GM18909 (cell line): ENCODE measurements at regions not wholly inside any gene's neighbourhood (a gene's known extent, or its start where the extent isn't known, plus 50 kb on each side); places are given as distances from the start of the nearest gene placed in this dataset.
A peak's percentile ranks its signal among the peaks of the same experiment; 100 is the strongest.

ENCODE experiments used
- ATAC-seq: cut with Tn5 transposase; IDR thresholded peaks from one replicate; pipeline ENCODE4 v1.9.1; 2021; ENCODE audit warnings: mild to moderate bottlenecking; ENCODE audit not compliant: unreplicated experiment, poor library complexity

DNA sequence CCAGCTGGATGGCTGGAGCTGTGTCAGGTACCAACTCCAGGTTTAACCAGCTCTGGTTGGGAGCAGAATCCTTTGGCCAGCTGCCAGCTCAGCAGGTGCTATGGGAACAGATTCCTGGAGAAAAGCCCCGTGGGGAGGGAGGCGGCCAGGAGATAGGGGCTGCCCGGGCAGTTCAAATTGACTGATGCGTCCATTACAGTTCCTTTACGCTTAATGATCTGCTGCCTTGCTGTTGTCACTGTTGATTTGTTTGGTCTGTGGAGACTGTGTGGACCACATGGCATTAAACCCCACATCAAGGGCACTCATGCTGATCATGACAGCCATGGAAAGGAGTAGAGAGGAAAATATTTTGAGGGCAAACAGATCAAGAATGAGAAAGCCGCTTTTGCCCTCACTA lies 200.0 kb downstream of the TSN start:
- no peak for ATAC-seq

DNA sequence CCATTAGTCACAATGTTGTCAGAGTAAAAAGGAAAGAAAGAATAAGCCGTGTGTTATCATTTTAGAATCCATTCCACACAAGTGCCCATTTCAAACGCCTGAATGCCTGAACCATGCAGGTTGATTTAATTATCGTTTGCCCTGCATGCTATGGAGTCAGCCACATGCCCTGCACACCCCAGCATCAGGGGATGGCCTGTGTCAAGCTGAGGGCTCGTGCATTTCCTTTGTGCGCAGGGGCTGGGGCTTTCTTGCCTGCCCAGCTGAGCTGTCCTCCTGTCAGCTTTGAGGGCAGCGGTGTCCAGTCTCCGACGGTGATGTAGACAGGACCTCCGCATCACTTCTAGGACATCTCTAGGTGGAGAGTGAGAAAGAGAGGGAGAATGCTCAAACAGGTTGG lies 200.4 kb downstream of the TSN start:
- no peak for ATAC-seq

DNA sequence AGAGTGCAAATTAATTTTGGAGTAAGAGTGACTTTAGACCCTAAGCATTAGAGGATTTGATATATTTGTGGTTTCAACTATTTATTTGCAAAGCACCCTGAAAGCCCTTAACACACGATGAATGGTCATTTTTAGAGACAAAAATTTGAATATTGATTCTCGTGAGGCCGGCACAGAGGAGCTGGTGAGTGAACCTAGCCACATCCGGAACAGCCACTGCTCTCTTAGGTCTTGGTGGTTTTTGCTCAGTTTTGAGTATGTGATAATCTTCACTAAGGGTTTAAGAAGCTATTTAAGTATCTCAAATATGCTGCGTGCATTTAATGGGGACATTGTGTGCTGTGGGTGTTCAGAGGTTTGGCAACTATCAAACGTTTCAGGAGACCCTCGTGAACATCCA lies 204.8 kb downstream of the TSN start:
- ATAC-seq = peak; percentile 45

DNA sequence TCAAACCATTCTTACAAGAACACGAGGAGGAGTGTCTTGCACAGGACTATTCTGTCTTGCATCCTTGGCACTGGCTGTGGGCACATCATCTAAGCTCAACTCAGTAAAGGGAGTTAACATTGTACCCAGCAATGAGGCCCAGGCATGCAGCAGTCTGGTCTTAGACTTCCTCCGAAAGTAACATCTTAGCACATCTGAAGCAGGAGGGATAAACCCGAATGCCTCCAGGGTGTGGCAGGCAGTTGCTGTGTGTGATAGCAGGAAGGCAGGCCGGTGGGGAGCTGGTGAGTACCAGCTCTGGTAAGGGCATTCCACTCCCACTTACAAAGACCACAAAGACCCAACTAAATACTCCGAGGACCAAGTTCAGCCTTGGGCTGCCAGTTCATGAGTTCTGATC lies 206.3 kb downstream of the TSN start:
- no peak for ATAC-seq

DNA sequence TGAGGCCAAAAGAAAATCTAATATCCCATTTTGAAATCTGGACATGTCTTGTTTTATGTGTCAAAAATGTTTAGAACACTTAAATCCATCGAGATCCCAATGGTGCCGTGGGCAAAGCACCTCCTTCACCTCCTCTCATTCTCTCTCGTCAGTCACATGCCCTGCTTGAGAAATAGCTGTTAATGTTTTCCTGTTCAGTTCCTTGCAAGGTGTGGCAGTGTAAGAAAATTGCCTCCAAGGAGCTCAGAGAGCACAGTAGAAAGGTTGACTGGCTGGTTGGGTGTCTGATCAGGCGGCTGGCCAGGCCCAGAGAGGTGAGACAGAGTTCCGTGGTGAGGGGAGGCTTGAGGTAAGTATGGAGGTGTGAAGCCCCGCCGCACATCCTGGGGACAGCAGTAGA lies 210.2 kb downstream of the TSN start:
- no peak for ATAC-seq

DNA sequence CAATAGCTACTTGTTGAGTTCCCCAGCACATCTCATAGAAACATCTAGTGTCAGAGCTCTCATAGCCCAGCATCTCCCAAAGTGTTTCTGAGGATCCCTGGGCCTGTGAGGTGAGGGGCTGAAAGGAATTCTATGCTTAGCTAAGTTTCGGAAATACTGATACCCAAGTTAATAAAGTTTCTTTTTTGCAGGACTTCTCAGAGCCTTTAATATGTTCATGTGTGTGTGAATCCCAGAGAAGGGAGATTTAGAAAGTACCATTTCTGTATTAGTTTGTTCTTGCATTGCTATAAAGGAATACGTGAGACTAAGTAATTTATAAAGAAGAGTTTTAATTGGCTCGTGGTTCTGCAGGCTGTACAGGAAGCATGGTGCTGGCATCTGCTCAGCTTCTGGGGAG lies 211.2 kb downstream of the TSN start:
- ATAC-seq = no peak

DNA sequence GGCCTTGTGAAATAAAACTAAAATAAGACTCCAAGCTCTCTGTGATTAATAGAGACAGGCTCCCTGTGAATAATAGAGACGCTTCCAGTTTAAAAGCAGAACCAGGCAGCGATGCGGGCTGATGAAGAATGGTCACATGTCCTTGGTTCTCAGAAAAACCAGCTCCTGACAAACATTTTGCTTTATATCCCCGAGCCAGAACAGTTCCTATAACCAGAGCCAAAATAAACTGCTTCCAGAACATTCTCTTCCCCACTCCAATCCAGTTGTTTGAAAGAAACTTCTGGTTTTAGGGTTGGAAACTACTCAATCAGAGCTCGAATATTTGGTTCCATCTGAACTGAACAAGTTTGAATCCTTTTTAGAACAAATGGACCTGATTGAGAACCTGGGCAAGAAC lies 213.7 kb downstream of the TSN start:
- ATAC-seq = no peak

DNA sequence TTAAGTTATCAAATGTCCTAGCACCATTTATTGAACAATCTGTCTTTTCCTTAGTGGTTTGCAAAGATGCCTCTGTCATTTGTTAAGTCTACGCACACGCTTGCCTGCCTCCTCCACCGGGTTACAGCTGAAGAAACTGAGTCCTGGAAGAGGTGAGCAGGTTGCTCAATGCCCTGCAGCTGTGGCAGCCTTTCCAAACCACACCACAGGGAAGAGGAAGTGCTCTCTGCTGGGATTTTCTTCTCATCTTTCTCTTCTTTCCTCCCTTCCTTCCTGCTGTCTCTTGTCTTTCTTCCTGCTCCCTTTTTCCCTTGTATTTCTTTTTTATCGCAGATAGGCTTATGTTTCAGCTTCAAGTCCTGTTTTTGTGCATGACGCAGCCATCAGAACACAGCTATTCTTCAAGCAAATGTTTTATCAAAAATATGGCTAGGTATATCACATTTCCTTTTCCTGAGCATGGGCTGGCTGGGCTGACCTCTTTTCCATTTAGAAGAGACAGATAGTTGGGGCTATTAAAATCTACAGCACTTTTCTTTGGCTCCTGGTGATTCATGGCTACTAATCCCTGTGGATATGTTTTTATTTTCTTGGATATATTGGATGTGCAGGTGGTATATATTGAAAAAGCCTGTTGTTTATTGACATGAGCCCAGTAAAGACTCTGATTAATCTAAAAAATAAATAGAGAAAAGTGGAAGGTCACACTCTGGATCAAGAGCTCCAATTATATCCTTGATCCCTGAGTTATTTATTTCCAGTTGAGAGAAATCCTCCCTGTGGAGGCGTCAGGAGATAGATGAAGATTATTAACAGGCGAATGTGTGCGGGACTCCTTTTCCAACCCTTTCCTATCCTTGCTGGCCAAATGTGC lies 214.6 kb downstream of the TSN start:
- no peak for ATAC-seq

DNA sequence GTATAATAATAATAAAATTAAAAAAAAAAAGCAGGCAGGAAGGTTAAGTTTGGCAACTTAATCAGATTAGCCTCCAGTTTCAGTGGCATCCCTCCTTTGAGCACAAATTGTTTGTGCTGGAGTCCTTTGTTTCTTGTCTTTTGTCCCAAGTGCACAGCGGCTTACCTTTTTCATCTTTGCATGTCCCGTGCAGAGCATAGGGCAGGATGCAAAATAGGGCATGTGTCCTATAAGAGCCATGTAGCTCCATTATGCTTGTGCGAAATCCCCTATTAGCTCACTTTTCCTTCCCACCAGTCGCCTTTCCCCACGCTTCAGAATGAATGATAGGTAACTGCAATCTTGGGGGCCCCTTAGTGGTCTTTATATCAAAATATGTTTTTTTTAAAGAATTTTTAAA lies 216.8 kb downstream of the TSN start:
- no peak for ATAC-seq

DNA sequence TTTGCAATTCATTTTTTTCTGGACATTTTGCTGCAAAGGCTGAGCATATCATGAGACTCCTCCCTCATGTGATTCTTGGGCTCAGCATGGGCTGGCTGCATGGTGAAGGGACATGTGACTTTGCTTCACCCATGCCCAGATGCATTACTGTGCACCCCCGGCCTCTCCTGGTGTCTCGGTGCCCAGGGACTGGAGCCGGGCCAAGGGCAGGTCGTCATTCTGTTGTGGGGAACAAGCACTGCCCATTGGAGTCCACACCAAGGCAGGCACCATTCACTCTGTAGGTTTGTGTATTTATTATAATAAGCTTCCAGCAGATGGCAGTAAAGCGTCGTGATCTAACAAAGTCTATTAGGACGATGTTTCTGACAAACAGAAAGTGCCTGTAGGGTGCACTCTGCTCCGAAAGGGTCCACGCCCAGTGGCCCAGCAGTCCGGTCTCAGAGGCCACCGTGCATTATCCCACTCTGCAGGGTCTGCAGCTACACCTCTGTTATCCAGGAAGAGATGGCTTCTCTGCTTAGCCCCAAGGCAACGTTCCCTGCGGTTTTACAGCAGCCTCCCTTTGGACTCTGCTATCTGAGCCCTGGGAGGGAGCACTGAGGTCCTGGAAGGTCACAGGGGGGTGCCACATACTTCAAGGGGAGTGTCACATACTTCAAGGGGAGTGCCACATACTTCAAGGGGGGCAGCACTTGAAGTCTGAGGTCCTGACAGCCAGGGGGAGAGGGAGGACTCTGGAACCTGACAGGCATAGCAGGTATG lies 219.6 kb downstream of the TSN start:
- peak; percentile 98 for ATAC-seq

DNA sequence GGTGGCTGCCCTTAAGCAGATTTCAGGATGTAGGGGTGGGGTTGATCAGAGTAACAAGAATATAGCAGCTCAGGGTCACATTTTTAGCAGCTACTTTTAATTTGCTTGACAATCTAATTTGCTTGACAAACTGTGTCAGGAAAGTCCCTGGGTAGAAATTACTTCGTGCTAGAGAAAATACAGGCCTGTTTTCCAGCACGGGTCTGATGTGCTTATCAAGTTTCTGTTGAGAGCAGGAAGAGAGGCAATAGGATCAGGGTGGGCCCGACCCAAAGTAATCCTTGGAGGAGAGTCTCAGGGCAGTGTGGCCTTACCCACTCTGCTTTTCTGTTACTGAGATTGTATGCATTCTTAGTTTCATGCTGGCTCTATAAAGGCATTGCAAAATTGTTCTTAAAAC lies 221.5 kb downstream of the TSN start:
- ATAC-seq = no peak

DNA sequence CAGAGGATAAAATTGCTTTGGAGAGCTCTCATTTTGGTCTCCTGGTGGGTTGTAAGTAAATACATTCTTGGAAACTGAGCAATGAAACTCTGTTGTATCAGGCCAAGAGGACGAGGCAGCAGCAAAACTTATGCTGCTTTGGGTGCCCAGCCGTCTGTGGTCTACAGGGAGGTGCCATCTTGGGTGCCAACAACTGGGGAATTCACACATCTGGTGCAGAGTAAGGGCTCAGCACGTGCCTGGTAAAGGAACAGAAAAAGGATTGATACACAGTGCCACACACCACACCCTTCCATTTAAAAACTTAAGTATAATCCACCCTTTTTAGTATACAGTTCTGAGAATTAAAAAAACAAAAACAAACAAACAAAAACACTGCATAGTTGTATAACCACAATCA lies 221.9 kb downstream of the TSN start:
- no peak for ATAC-seq

DNA sequence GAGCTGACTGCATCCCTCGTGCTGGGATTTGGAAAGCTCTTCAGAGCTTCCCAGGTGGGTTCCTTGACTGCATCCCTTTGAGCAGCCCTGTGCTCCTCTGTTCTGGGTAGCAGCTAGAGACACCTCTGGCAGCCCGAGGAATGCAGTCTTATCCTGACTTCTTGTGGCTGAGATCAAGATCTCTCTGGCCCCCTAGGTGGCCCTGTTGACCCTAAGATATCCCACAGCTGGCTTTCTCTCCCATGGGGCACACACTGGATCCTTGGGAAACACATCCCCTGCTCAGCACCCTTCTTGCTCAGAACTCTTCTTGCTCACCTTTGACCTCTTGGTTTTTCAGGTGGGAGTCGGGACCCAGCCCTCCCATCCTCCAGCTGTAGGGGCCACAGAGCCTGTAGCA lies 237.2 kb downstream of the TSN start:
- no peak for ATAC-seq

DNA sequence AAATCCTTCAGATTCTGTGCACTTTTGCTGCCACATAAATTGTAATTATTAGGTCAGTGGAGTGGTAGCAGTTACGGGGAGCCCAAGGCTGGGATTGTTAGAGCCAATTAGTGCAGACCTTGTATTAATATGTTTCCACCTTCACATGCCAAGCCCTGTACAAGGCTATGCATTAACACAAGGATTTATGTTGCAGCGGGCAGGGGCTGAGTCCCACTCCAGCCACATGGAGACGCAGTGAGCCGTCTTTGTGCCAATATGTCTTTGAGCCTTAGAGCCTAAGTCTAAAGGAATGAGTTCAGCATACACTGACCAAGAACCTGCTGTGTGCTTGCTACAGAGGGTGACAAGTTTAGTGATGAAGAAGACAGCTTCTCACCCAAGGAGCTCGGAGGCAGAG lies 238.2 kb downstream of the TSN start:
- no peak for ATAC-seq

DNA sequence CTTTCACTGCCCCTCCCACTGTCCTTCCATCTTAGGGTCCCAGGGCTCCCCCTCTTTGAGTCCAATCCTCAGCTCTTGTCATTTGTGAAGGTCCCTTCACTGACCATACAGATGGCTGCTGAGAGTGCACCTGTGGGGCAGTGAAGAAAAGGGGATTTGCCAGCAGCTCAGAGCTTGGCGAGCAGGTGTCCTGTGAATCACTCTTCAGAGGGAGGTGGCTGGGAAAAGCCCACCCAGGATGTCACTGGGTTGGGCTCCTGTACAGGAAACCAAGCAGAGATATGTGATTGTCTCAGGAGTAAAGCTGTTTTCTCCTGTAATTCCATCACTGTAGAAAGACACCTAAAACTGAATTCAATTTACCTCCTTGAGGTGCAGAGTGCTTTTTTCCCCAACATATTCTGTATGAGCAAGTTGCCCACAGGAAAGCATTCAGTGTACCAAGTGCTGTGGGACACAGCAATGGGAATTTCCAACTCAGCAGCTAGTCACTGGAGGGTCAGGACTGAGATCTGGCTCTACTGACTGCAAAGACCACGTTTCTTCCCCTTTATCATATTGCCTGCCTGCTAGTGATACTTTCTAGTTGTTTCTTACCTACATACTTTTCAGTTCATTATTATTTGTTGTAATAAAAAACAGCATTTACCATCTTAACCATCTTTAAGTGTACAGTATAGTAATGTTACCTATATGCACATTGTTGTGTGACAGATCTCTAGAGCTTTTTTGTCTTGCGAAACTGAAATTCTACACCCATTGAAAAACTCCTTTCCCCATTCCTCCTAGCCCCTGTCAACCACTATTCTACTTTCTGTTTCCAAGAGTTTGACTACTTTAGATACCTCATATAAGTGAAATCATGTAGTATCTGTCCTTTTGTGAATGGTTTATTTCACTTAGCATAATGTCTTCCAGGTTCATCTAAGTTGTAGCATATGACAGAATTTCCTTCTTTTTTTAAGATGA lies 239.1 kb downstream of the TSN start:
- ATAC-seq = no peak

DNA sequence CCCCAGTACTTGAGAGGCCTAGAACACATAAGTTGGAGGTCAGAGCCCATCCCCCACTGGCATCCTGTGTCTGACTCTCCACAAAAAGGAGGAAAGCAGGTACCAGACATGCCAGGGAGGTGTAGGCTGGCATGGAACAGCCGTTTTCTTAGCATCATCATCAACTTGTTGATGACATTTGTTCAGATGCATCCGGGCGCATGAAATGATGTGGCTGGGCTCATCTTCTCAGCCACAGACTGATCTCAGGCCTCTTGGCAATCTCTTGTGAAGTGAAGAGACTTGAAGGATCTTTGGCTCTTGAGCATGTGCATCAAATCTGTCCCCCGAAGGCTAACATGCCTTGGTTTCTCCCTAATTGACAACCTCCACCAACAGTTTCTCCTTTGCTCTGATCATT lies 243.3 kb downstream of the TSN start:
- no peak for ATAC-seq

DNA sequence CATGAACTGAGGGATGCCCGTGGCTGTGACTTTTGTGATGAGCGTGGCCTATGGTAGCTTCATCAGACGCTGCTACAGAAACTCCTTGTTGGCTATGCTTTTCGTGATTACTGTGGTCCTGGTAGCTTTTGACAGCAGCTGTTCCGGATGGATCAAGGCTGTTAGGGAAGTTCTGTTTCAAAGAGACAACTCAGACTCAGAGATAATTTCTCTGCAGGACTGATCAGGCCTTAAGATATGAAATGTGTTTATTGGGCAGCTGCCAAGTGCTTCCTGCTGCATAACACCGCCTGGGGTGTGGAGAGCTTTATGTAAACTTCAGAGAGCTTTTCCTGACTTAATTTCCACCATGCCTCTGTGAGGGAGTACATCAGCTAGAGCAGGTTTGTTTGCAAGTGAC lies 243.8 kb downstream of the TSN start:
- ATAC-seq = no peak

DNA sequence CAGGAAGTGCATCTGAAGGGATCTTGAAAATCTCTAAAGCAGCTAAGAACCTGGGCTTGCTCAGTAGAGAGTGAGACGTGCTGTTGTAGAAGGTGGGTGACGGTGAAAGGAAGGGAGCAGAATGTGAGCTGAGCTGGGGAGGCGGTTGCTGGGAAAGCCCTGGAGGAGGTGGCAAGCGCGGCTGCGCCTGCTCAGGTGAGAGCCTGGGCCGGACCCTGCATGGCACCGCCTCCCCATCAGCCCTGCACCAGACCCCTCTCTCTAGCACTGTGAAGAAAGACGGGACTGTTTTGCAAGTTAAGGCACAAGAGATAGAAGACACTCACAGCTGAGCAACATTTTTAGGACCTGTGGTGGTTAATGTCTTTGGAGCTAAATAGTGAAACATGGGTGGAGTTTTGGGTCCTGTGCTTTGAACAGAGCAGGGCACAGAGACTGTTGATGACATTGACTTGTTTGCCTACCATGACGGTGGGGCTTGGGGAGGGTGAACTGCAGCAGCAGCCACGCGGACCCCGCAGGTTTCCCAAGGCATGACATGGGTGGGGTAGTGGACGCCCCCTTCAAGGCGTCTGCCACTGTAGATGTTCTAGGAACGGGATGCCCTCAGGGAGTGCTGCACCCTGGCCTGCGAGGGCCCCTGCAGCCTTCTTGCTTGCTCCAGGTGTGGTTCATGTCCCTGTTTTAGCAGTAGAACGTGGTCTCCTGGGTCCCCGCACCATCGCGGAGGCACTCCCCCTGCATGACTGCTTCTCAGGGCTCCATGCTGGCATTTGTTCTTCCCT lies 245.3 kb downstream of the TSN start:
- ATAC-seq = no peak

DNA sequence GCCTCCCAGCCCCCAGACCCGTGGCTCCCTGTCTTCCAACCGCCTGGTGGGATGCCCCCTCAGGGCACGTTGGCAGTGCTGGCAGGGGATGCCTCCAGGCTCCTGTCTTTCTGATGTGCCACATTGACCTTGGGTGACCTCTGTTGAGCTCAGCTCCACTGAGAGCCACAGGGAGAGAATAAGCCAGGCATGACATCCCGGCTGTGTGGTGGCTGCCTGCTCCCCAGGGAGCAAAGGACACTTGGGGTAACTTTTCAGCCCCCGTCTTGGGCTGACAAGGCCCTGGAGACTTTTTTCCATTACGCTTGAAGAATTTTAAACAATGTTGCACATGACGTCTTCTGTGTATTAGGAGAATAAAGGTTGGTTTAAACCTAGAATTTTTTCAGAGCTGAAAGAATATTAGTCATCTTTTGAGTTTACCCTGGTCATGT lies 246.0 kb downstream of the TSN start:
- no peak for ATAC-seq
